CD14-positive monocyte (primary cell): ENCODE measurements at regions not wholly inside any gene's neighbourhood (a gene's known extent, or its start where the extent isn't known, plus 50 kb on each side); places are given as distances from the start of the nearest gene placed in this dataset.

Experiments
- DNase-seq, 3 donors: peaks; one replicate each; pipeline ENCODE4 v3.0.0-alpha.2; 2011 to 2022
- H2AFZ ChIP-seq: 2 replicates; pipeline ENCODE4 v1.6.0; 2012; ENCODE audit warnings: mild to moderate bottlenecking, low read depth, low read length, inconsistent platforms; ENCODE audit not compliant: insufficient read depth, poor library complexity, severe bottlenecking
- H3K27ac ChIP-seq, 2 donors: 1 replicate in 1 of 2; 2 replicates in 1 of 2; pipeline ENCODE4 v1.5.1; 2012 to 2013; ENCODE audit warnings: low read length in 2 of 2, control low read depth in 1 of 2, inconsistent platforms in 1 of 2, low read depth in 1 of 2, mild to moderate bottlenecking in 1 of 2
- H3K27me3 ChIP-seq, 2 donors: one replicate each; pipeline versions ENCODE4 v1.6.0 to v1.6.1; 2011 to 2013; ENCODE audit warnings: low read length in 2 of 2; ENCODE audit not compliant: control insufficient read depth in 2 of 2, insufficient read depth in 2 of 2
- H3K36me3 ChIP-seq, 2 donors: replicated peaks in 1 of 2; 1 replicate in 1 of 2; 2 replicates in 1 of 2; pipeline versions ENCODE4 v1.5.1 to v1.6.1; 2012 to 2013; ENCODE audit warnings: low read length in 2 of 2, control low read depth in 1 of 2, inconsistent platforms in 1 of 2, mild to moderate bottlenecking in 1 of 2; ENCODE audit not compliant: insufficient read depth in 2 of 2, control insufficient read depth in 1 of 2
- H3K4me1 ChIP-seq, 2 donors: 1 replicate in 1 of 2; 2 replicates in 1 of 2; pipeline versions ENCODE4 v1.5.1 to v1.6.1; 2012 to 2013; ENCODE audit warnings: low read length in 2 of 2, control low read depth in 1 of 2, inconsistent platforms in 1 of 2, mild to moderate bottlenecking in 1 of 2, moderate library complexity in 1 of 2; ENCODE audit not compliant: insufficient read depth in 2 of 2, control insufficient read depth in 1 of 2
- H3K4me2 ChIP-seq: replicated peaks from 2 replicates; pipeline ENCODE3; 2012; ENCODE audit warnings: low read length, moderate library complexity, mild to moderate bottlenecking; ENCODE audit not compliant: poor library complexity, severe bottlenecking; ENCODE audit errors: extremely low read depth
- H3K4me3 ChIP-seq, 3 experiments: fragments of 200-600 bp in 1 of 3; sonication (generic) in 1 of 3; replicated peaks in 1 of 3; 1 replicate in 2 of 3; 2 replicates in 1 of 3; pipeline ENCODE4 v1.5.1; 2011 to 2013; ENCODE audit warnings: low read length in 3 of 3, mild to moderate bottlenecking in 3 of 3, control low read depth in 2 of 3, low read depth in 2 of 3, inconsistent platforms in 1 of 3, moderate library complexity in 1 of 3
- H3K79me2 ChIP-seq: 2 replicates; pipeline ENCODE4 v1.6.0; 2012; ENCODE audit warnings: mild to moderate bottlenecking, control low read depth, inconsistent platforms, low read length, moderate library complexity; ENCODE audit not compliant: insufficient read depth
- H3K9ac ChIP-seq: 2 replicates; pipeline ENCODE4 v1.6.0; 2017; ENCODE audit warnings: low read length, mild to moderate bottlenecking; ENCODE audit not compliant: insufficient read depth, poor library complexity, severe bottlenecking
- H3K9me3 ChIP-seq, 2 donors: replicated peaks in 1 of 2; 1 replicate in 1 of 2; 2 replicates in 1 of 2; pipeline versions ENCODE4 v1.5.1 to v1.6.1; 2012 to 2013; ENCODE audit warnings: low read length in 2 of 2, control low read depth in 1 of 2; ENCODE audit not compliant: control insufficient read depth in 1 of 2, insufficient read depth in 1 of 2
- H4K20me1 ChIP-seq: 2 replicates; pipeline ENCODE4 v1.6.0; 2012; ENCODE audit warnings: mild to moderate bottlenecking, low read length, control low read depth, moderate library complexity; ENCODE audit not compliant: insufficient read depth
- H3K27ac Mint-ChIP-seq, 7 donors: one replicate each; pipeline ENCODE4 v1.8.0; 2020; ENCODE audit warnings: mild to moderate bottlenecking in 7 of 7, mixed read lengths in 7 of 7, moderate library complexity in 6 of 7, inconsistent platforms in 2 of 7
- H3K27me3 Mint-ChIP-seq, 3 donors: one replicate each; pipeline ENCODE4 v1.8.0; 2021 to 2022; ENCODE audit warnings: low read depth in 3 of 3, mild to moderate bottlenecking in 3 of 3, mixed read lengths in 3 of 3, moderate library complexity in 3 of 3, inconsistent platforms in 1 of 3
- H3K36me3 Mint-ChIP-seq, 2 donors: one replicate each; pipeline ENCODE4 v1.8.0; 2020; ENCODE audit warnings: mixed read lengths in 2 of 2, inconsistent platforms in 1 of 2, mild to moderate bottlenecking in 1 of 2
- H3K4me1 Mint-ChIP-seq: one replicate; pipeline ENCODE4 v1.8.0; 2020; ENCODE audit warnings: mild to moderate bottlenecking, mixed read lengths
- H3K4me3 Mint-ChIP-seq, 2 donors: one replicate each; pipeline ENCODE4 v1.8.0; 2020; ENCODE audit warnings: mild to moderate bottlenecking in 2 of 2, mixed read lengths in 2 of 2, moderate library complexity in 1 of 2
- H3K9me3 Mint-ChIP-seq, 7 donors: one replicate each; pipeline ENCODE4 v1.8.0; 2020 to 2022; ENCODE audit warnings: mixed read lengths in 7 of 7, mild to moderate bottlenecking in 6 of 7, moderate library complexity in 6 of 7, inconsistent platforms in 2 of 7
- WGBS: methylation state at CpG from one replicate; pipeline ENCODE4 v1.1.5; 2013; ENCODE audit warnings: missing lambda C conversion rate; ENCODE audit not compliant: insufficient coverage; 5-methylcytosine and 5-hydroxymethylcytosine counted together
- intact Hi-C, 2 donors: fragments of 100-400 bp; cut with micrococcal nuclease; formaldehyde crosslinking; loops; one replicate each; pipeline versions ENCODE4 v1.15.0 to v1.15.1; 2023
- TF ChIP-seq, protein P1 (sequence below): fragments of 200-600 bp; IDR thresholded peaks from one replicate; pipeline ENCODE4 v1.8.0; 2022; ENCODE audit warnings: antibody characterized with exemption, mild to moderate bottlenecking

DNA sequence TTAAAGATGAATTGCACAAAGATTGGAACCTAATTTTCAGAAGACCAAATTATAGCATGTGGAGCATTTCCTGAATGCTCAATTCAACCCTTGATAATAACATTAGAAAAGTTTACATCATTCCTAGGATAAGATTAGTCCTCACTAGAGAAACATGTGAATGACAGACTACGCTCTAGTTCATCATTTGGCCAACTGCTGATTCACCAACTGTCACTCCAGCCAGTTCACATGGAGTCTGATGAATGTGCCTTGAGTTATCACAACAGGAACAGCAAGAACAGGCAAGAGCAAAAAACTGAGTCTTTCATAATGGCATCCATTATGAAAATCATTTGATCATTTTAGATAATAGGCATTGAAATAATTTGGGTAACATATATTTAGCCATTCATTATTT, 415.9 kb downstream of the PTPRC start:
- WGBS, result no CpG with 5 or more reads among the region's 1 CpG
- no peak for DNase-seq
- Histone ChIP-seq H4K20me1 (no peaks in the 10 kb centered on the region), H3K9me3 (peaks cover 4 to 7% of the 10 kb centered on the region in 2 donors), H3K36me3 (no peaks in the 10 kb centered on the region), H3K27ac (no peak overlapping the region), H3K4me2 (no peak overlapping the region), H3K9ac (no peak overlapping the region), H3K4me3 (no peak overlapping the region), H3K27me3 (no peaks in the 10 kb centered on the region), H2AFZ (no peak overlapping the region), H3K4me1 (no peaks in the 10 kb centered on the region), H3K79me2 (no peaks in the 10 kb centered on the region)
- no peaks in the 10 kb centered on the region for H3K27me3 Mint-ChIP-seq
- no peak overlapping the region for H3K4me3 Mint-ChIP-seq
- H3K27ac Mint-ChIP-seq, result no peak overlapping the region
- H3K36me3 Mint-ChIP-seq, result no peaks in the 10 kb centered on the region
- H3K9me3 Mint-ChIP-seq, result peaks cover 11 to 22% (median 16%) of the 10 kb centered on the region in 7 donors
- TF ChIP-seq, protein P1, sequence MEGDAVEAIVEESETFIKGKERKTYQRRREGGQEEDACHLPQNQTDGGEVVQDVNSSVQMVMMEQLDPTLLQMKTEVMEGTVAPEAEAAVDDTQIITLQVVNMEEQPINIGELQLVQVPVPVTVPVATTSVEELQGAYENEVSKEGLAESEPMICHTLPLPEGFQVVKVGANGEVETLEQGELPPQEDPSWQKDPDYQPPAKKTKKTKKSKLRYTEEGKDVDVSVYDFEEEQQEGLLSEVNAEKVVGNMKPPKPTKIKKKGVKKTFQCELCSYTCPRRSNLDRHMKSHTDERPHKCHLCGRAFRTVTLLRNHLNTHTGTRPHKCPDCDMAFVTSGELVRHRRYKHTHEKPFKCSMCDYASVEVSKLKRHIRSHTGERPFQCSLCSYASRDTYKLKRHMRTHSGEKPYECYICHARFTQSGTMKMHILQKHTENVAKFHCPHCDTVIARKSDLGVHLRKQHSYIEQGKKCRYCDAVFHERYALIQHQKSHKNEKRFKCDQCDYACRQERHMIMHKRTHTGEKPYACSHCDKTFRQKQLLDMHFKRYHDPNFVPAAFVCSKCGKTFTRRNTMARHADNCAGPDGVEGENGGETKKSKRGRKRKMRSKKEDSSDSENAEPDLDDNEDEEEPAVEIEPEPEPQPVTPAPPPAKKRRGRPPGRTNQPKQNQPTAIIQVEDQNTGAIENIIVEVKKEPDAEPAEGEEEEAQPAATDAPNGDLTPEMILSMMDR, result no peak
- H3K4me1 Mint-ChIP-seq, result no peaks in the 10 kb centered on the region
- intact Hi-C loops, result no loop called here

DNA sequence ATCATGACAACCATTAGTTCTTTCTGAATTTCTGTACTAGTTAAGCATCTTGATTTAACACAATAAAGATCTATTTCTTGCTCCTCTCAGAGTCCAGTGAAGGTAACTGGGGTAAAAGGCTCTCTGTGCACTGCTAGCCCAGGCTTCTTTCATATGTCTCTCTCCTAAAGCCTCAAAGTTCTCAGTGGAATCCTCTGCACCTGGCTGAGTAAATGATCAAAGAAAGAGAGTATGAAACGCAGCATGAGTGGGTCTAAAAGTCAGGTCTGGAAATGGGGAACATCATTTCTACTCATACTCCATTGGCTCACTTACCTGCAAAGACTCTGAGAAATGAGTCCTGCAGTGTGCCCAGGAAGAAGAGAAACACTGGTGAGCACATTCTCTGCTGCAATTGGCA, 418.5 kb downstream of the PTPRC start:
- Histone ChIP-seq H3K9me3 (peaks cover 0 to 6% of the 10 kb centered on the region in 2 donors), H3K4me1 (no peaks in the 10 kb centered on the region), H3K79me2 (no peaks in the 10 kb centered on the region), H3K36me3 (no peaks in the 10 kb centered on the region), H3K9ac (no peak overlapping the region), H3K4me2 (no peak overlapping the region), H3K27me3 (no peaks in the 10 kb centered on the region), H4K20me1 (no peaks in the 10 kb centered on the region), H3K4me3 (no peak overlapping the region), H3K27ac (no peak overlapping the region), H2AFZ (no peak overlapping the region)
- no peak overlapping the region for H3K27ac Mint-ChIP-seq
- H3K4me3 Mint-ChIP-seq, result no peak overlapping the region
- no peaks in the 10 kb centered on the region for H3K4me1 Mint-ChIP-seq
- no peak for DNase-seq
- TF ChIP-seq, protein P1, result no peak
- WGBS, result no CpG with 5 or more reads among the region's 1 CpG
- intact Hi-C loops, result no loop called here
- no peaks in the 10 kb centered on the region for H3K36me3 Mint-ChIP-seq
- no peaks in the 10 kb centered on the region for H3K27me3 Mint-ChIP-seq
- H3K9me3 Mint-ChIP-seq, result peaks cover 3 to 12% (median 7%) of the 10 kb centered on the region in 7 donors
